Keratinocyte (primary cell): ENCODE measurements at regions not wholly inside any gene's neighbourhood (a gene's known extent, or its start where the extent isn't known, plus 50 kb on each side); places are given as distances from the start of the nearest gene placed in this dataset.

Experiments used
- CTCF ChIP-seq, 3 experiments: IDR thresholded peaks in 1 of 3; conservative IDR thresholded peaks in 1 of 3; optimal IDR thresholded peaks in 1 of 3; 2 replicates in 2 of 3; 3 replicates in 1 of 3; pipeline versions ENCODE3 to v1.5.1; 2011; ENCODE audit warnings: low read length in 3 of 3, mild to moderate bottlenecking in 3 of 3, moderate library complexity in 2 of 3, control low read depth in 1 of 3, inconsistent platforms in 1 of 3; ENCODE audit not compliant: insufficient read depth in 2 of 3; ENCODE audit errors: extremely low read depth in 1 of 3
- EZH2 ChIP-seq: IDR thresholded peaks from one replicate; pipeline ENCODE4 v1.6.1; 2012; ENCODE audit warnings: inconsistent platforms, mild to moderate bottlenecking, low read length, moderate library complexity

GRCh38 chrX:132270699-132271098 lies 51.5 kb upstream of the RAP2C start:
- TF ChIP-seq CTCF (optimal IDR thresholded peaks at IDR 0.05 in 1 of 3, IDR thresholded peaks at IDR 0.05 in 1 of 3, conservative IDR thresholded peaks at IDR 0.05 in 1 of 3; ENCODE audit: extremely low read depth in 1 of 3, insufficient read depth in 2 of 3, low read length in 3 of 3) (no peak), EZH2 (no peak)
